NCI-H2227 (cell line): ENCODE measurements at regions not wholly inside any gene's neighbourhood (a gene's known extent, or its start where the extent isn't known, plus 50 kb on each side); places are given as distances from the start of the nearest gene placed in this dataset.
A peak's percentile ranks its signal among the peaks of the same experiment; 100 is the strongest.

Source experiments
- DNase-seq: peaks from one replicate; lab custom pipeline; 2025; ENCODE audit not compliant: unreplicated experiment; lab: John Stamatoyannopoulos, UW

GRCh38 chr13:112188298-112188610 is 121.3 kb downstream of the SOX1 start:
- no peak for DNase-seq

- DNase-seq, result no peak
Measured at GRCh38 chr13:112193463-112194166, 126.7 kb downstream of the SOX1 start.

- no peak for DNase-seq
Measured at GRCh38 chr13:112194167-112194530, 127.2 kb downstream of the SOX1 start.

- DNase-seq, result no peak
Measured at GRCh38 chr13:112194579-112194978, 127.6 kb downstream of the SOX1 start.

GRCh38 chr13:112198396-112199010 is 131.6 kb downstream of the SOX1 start:
- no peak for DNase-seq

- no peak for DNase-seq
Measured at GRCh38 chr13:112200200-112200599, 133.3 kb downstream of the SOX1 start.

GRCh38 chr13:112202266-112202665 is 135.3 kb downstream of the SOX1 start:
- DNase-seq, result no peak

- DNase-seq, result no peak
Measured at GRCh38 chr13:112202966-112203365, 136.0 kb downstream of the SOX1 start.

- no peak for DNase-seq
Measured at GRCh38 chr13:112203614-112204013, 136.7 kb downstream of the SOX1 start.

GRCh38 chr13:112204346-112205327 is 137.7 kb downstream of the SOX1 start:
- DNase-seq, result peak; percentile 4

GRCh38 chr13:112205990-112206389 is 139.0 kb downstream of the SOX1 start:
- no peak for DNase-seq

GRCh38 chr13:112207129-112207528 is 140.2 kb downstream of the SOX1 start:
- no peak for DNase-seq

- DNase-seq, result no peak
Measured at GRCh38 chr13:112208656-112209055, 141.7 kb downstream of the SOX1 start.

GRCh38 chr13:112209266-112209665 is 142.3 kb downstream of the SOX1 start:
- DNase-seq, result no peak

- DNase-seq, result no peak
Measured at GRCh38 chr13:112209711-112210110, 142.8 kb downstream of the SOX1 start.

- DNase-seq, result no peak
Measured at GRCh38 chr13:112210371-112210770, 143.4 kb downstream of the SOX1 start.

GRCh38 chr13:112212533-112212932 is 145.6 kb downstream of the SOX1 start:
- DNase-seq, result no peak

GRCh38 chr13:112213467-112214255 is 146.7 kb downstream of the SOX1 start:
- DNase-seq, result no peak

GRCh38 chr13:112215871-112216270 is 148.9 kb downstream of the SOX1 start:
- no peak for DNase-seq

GRCh38 chr13:112217431-112217830 is 150.5 kb downstream of the SOX1 start:
- no peak for DNase-seq

- no peak for DNase-seq
Measured at GRCh38 chr13:112218416-112218815, 151.5 kb downstream of the SOX1 start.
